Muscle of back (tissue), 3 donors: ENCODE measurements at regions not wholly inside any gene's neighbourhood (a gene's known extent, or its start where the extent isn't known, plus 50 kb on each side); places are given as distances from the start of the nearest gene placed in this dataset.

Source experiments
- DNase-seq, 3 donors: peaks; one replicate each; pipeline versions ENCODE4 v3.0.0 to v3.0.0-alpha.2; 2013

GRCh38 chr18:65288908-65289307 lies 461.9 kb upstream of the CDH7 start:
- no peak for DNase-seq

GRCh38 chr18:65287652-65288051 lies 463.2 kb upstream of the CDH7 start:
- no peak for DNase-seq

- peak in 2 of 3 donors; percentile 36 to 54 for DNase-seq
Observed at GRCh38 chr18:65282096-65282495, 468.7 kb upstream of the CDH7 start.

GRCh38 chr18:65279668-65280305 lies 471.0 kb upstream of the CDH7 start:
- no peak for DNase-seq

- DNase-seq: no peak
Observed at GRCh38 chr18:65278939-65279667, 471.7 kb upstream of the CDH7 start.

GRCh38 chr18:65269375-65269774 lies 481.4 kb upstream of the CDH7 start:
- DNase-seq: no peak

- DNase-seq: no peak
Observed at GRCh38 chr18:65265761-65266160, 485.1 kb upstream of the CDH7 start.

GRCh38 chr18:65260030-65260429 lies 490.8 kb upstream of the CDH7 start:
- no peak for DNase-seq

GRCh38 chr18:65259403-65259802 lies 491.4 kb upstream of the CDH7 start:
- no peak for DNase-seq

- no peak for DNase-seq
Observed at GRCh38 chr18:65257149-65257548, 493.7 kb upstream of the CDH7 start.

GRCh38 chr18:65255417-65255816 lies 495.4 kb upstream of the CDH7 start:
- DNase-seq: no peak

GRCh38 chr18:65239787-65240186 lies 511.0 kb upstream of the CDH7 start:
- DNase-seq: no peak

GRCh38 chr18:65235966-65236624 lies 514.7 kb upstream of the CDH7 start:
- DNase-seq: peak; percentile 16 to 40 (median 31)

GRCh38 chr18:65230311-65230710 lies 520.5 kb upstream of the CDH7 start:
- no peak for DNase-seq

- DNase-seq: no peak
Observed at GRCh38 chr18:65227970-65228369, 522.8 kb upstream of the CDH7 start.

- no peak for DNase-seq
Observed at GRCh38 chr18:65221736-65222135, 529.1 kb upstream of the CDH7 start.

- no peak for DNase-seq
Observed at GRCh38 chr18:65221115-65221514, 529.7 kb upstream of the CDH7 start.

- DNase-seq: no peak
Observed at GRCh38 chr18:65215865-65216466, 534.8 kb upstream of the CDH7 start.

- DNase-seq: no peak
Observed at GRCh38 chr18:65214456-65214855, 536.4 kb upstream of the CDH7 start.

GRCh38 chr18:65206551-65207260 lies 544.1 kb upstream of the CDH7 start:
- no peak for DNase-seq

- DNase-seq: no peak
Observed at GRCh38 chr18:65202091-65202490, 548.7 kb upstream of the CDH7 start.

GRCh38 chr18:65175681-65176080 lies 575.1 kb upstream of the CDH7 start:
- DNase-seq: no peak
